Spleen (tissue), 11 donors: ENCODE measurements at regions not wholly inside any gene's neighbourhood (a gene's known extent, or its start where the extent isn't known, plus 50 kb on each side); places are given as distances from the start of the nearest gene placed in this dataset.

Source experiments
- DNase-seq: peaks from one replicate; pipeline ENCODE4 v3.0.0-alpha.2; 2020
- H3K27ac ChIP-seq, 8 donors: fragments of 200-600 bp; sonication (generic) in 7 of 8; 1 replicate in 4 of 8; 2 replicates in 4 of 8; pipeline versions ENCODE4 v1.5.0 to v1.8.0; 2016 to 2021; ENCODE audit warnings: inconsistent platforms in 4 of 8, mild to moderate bottlenecking in 4 of 8, moderate library complexity in 1 of 8
- H3K27me3 ChIP-seq, 7 donors: fragments of 200-600 bp; sonication (generic) in 6 of 7; replicated peaks in 1 of 7; 1 replicate in 4 of 7; 2 replicates in 3 of 7; pipeline versions ENCODE4 v1.5.0 to v1.8.0; 2016 to 2021; ENCODE audit warnings: inconsistent platforms in 3 of 7, mild to moderate bottlenecking in 1 of 7
- H3K36me3 ChIP-seq, 6 donors: fragments of 200-600 bp; sonication (generic) in 5 of 6; 1 replicate in 4 of 6; 2 replicates in 2 of 6; pipeline versions ENCODE4 v1.5.0 to v1.8.0; 2016 to 2021; ENCODE audit warnings: inconsistent platforms in 2 of 6
- H3K4me1 ChIP-seq, 6 donors: fragments of 200-600 bp; sonication (generic) in 5 of 6; 1 replicate in 3 of 6; 2 replicates in 3 of 6; pipeline versions ENCODE4 v1.5.0 to v1.8.0; 2016 to 2021; ENCODE audit warnings: inconsistent platforms in 3 of 6
- H3K4me3 ChIP-seq, 8 donors: fragments of 200-600 bp; sonication (generic) in 7 of 8; 1 replicate in 4 of 8; 2 replicates in 4 of 8; pipeline versions ENCODE4 v1.5.0 to v1.8.0; 2016 to 2021; ENCODE audit warnings: inconsistent platforms in 4 of 8, mild to moderate bottlenecking in 4 of 8, moderate library complexity in 2 of 8
- H3K9me3 ChIP-seq, 8 donors: fragments of 200-600 bp; sonication (generic) in 7 of 8; 1 replicate in 4 of 8; 2 replicates in 4 of 8; pipeline versions ENCODE4 v1.5.0 to v1.8.0; 2016 to 2021; ENCODE audit warnings: inconsistent platforms in 4 of 8
- POLR2A ChIP-seq, 3 donors: fragments of 450-650 bp; IDR thresholded peaks; one replicate each; pipeline ENCODE4 v1.5.1; 2017; ENCODE audit warnings: antibody characterized with exemption in 3 of 3, mild to moderate bottlenecking in 1 of 3
- POLR2AphosphoS5 ChIP-seq, 3 donors: sonication (generic); formaldehyde crosslinking; IDR thresholded peaks; one replicate each; pipeline ENCODE4 v1.5.1; 2017; ENCODE audit warnings: antibody characterized with exemption in 3 of 3
- WGBS, 5 donors: extraction: QIAGEN DNeasy Blood & Tissue Kit in 3 of 5; methylation state at CpG; one replicate each; pipeline versions ENCODE4 v1.1.5 to v1.1.7; 2013 to 2018; 5-methylcytosine and 5-hydroxymethylcytosine counted together
- intact Hi-C: fragments of 100-400 bp; cut with DNase I; formaldehyde crosslinking; loops from one replicate; pipeline ENCODE4 v1.15.0; 2023; ENCODE audit warnings: low total_unique reads
- TF ChIP-seq, protein P1 (sequence below), 11 experiments: fragments of 200-600 bp in 7 of 11; fragments of 450-650 bp in 4 of 11; sonication (generic) in 4 of 11; IDR thresholded peaks in 8 of 11; conservative IDR thresholded peaks in 3 of 11; 1 replicate in 7 of 11; 2 replicates in 4 of 11; pipeline versions ENCODE4 v1.4.0 to v1.8.0; 2016 to 2021; ENCODE audit warnings: antibody characterized with exemption in 11 of 11, inconsistent platforms in 4 of 11, mild to moderate bottlenecking in 1 of 11
- donor health status: healthy with polysubstance abuse.
- donor health status: DM: no; HTN: no; CAD: no; lungs with moderate emphysema.
- donor health status: DM: no; HTN: no; CAD: no.
- donor health status: Bipolar disorder and iron deficiency.
- donor health status: healthy.
- donor health status: DM: no; HTN: no; CAD: no.
- donor health status: DM: yes; HTN: yes; CAD: no.

DNA sequence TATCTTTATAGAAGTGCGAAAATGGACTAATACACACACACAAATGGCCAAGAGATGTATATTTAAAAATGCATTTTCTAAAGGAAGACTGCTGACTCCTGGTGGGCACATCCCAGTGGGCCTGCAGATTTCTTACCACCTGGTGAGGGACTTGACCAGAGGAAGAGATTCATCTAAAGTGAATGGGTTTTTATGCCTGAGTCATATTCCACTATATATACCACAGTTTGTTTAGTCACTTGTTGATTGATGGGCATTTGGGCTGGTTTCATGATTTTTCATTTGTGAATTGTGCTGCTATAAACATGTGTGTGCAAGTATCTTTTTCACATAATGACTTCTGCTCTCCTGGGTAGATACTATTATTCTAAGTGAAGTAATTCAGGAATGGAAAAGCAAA, 277.3 kb downstream of the SLC16A7 start:
- Histone ChIP-seq H3K9me3 (peaks cover 0 to 25% (median 2%) of the 10 kb centered on the region in 8 donors), H3K4me3 (no peak overlapping the region), H3K36me3 (no peaks in the 10 kb centered on the region), H3K4me1 (no peaks in the 10 kb centered on the region), H3K27me3 (no peaks in the 10 kb centered on the region), H3K27ac (no peak overlapping the region)
- no peak for TF ChIP-seq POLR2AphosphoS5 (IDR thresholded peaks at IDR 0.05)
- no peak for TF ChIP-seq POLR2A (IDR thresholded peaks at IDR 0.05)
- TF ChIP-seq, protein P1, sequence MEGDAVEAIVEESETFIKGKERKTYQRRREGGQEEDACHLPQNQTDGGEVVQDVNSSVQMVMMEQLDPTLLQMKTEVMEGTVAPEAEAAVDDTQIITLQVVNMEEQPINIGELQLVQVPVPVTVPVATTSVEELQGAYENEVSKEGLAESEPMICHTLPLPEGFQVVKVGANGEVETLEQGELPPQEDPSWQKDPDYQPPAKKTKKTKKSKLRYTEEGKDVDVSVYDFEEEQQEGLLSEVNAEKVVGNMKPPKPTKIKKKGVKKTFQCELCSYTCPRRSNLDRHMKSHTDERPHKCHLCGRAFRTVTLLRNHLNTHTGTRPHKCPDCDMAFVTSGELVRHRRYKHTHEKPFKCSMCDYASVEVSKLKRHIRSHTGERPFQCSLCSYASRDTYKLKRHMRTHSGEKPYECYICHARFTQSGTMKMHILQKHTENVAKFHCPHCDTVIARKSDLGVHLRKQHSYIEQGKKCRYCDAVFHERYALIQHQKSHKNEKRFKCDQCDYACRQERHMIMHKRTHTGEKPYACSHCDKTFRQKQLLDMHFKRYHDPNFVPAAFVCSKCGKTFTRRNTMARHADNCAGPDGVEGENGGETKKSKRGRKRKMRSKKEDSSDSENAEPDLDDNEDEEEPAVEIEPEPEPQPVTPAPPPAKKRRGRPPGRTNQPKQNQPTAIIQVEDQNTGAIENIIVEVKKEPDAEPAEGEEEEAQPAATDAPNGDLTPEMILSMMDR (IDR thresholded peaks at IDR 0.05 in 8 of 11, conservative IDR thresholded peaks at IDR 0.05 in 3 of 11), result no peak
- WGBS, 5 donors, result 78 to 95% (median 92%) methylated on average over 1 of the region's 1 CpG
- intact Hi-C loops, result no loop called here
- no peak for DNase-seq

DNA sequence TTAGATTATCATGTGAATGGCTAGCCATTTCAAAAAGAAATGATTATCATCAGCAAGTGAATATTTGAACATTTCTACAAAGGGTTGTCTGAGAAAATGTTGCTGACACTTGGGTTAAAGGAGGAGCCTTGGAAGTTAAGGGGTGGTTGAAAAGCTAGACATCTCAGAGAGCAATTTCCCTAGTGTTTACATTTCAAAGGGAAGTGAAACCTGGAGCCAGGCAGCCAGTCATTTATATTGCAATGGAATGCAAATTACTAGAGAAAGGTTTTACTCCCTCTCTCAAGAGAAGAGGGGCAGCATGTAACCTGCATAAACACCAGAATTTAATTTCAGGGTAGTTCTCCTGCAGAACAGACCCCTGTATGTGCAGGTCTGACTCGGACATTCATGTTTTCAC, 279.0 kb downstream of the SLC16A7 start:
- no peak overlapping the region for H3K4me3 ChIP-seq
- peaks cover 0 to 25% (median 2%) of the 10 kb centered on the region in 8 donors for H3K9me3 ChIP-seq
- intact Hi-C loops, result no loop called here
- TF ChIP-seq POLR2A (IDR thresholded peaks at IDR 0.05), result no peak
- TF ChIP-seq, protein P1 (IDR thresholded peaks at IDR 0.05 in 8 of 11, conservative IDR thresholded peaks at IDR 0.05 in 3 of 11), result no peak
- no peak for TF ChIP-seq POLR2AphosphoS5 (IDR thresholded peaks at IDR 0.05)
- no peaks in the 10 kb centered on the region for H3K36me3 ChIP-seq
- 53 to 81% (median 75%) methylated on average over 1 of the region's 1 CpG for WGBS, 5 donors
- H3K27ac ChIP-seq, result no peak overlapping the region
- no peak for DNase-seq
- no peaks in the 10 kb centered on the region for H3K27me3 ChIP-seq
- H3K4me1 ChIP-seq, result no peaks in the 10 kb centered on the region

DNA sequence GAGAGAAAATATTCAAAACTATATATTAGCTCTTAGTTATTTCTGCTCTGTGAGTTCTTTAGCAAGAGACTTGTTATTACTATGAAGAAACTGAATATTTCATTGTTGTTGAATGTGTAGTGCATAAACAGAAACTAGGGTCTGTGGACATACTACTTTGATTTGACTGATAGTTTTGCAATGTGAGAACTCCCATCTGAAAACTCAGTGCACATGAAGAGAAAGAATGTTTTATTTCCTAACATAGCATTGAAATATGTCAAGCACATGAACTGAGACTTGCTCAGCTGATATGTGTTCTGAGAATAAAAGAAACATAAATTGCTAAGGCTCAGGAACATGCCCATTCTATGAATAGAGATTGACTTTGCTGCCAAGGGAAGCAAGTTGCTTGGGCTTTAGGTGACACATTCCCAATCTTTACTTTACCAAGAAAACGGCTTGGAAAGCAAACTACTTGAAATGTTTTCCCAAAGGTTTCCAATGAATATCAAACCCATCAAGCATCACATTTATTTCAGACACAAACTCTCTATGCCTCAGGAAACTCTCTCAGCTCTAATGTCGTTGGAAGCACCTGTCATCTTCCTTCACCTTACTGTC, 290.4 kb downstream of the SLC16A7 start:
- H3K4me3 ChIP-seq, result no peak overlapping the region

DNA sequence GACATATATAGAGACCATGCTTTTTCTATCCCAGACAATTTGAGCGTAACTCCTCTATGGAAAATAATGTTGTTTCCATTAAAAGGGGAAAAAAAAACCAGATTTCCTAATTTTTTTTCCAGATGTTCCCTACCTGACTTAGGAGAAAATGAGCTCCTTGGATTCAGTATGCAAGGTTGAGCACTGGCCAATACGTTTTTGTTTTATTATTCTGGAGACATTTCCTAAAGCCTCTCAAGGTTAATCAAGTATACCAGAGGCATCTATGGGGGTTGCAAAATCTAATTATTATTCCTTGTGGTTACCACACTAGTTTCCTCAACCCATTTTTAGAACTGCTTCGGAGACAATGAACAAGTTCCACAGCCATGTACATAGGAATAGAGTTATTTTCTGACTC, 291.3 kb downstream of the SLC16A7 start:
- Histone ChIP-seq H3K4me3 (no peak overlapping the region), H3K9me3 (no peaks in the 10 kb centered on the region), H3K27ac (no peak overlapping the region), H3K36me3 (no peaks in the 10 kb centered on the region), H3K27me3 (no peaks in the 10 kb centered on the region), H3K4me1 (no peaks in the 10 kb centered on the region)
- intact Hi-C loops, result no loop called here
- TF ChIP-seq POLR2AphosphoS5 (IDR thresholded peaks at IDR 0.05) (no peak), POLR2A (IDR thresholded peaks at IDR 0.05) (no peak)
- TF ChIP-seq, protein P1 (IDR thresholded peaks at IDR 0.05 in 8 of 11, conservative IDR thresholded peaks at IDR 0.05 in 3 of 11), result no peak
- DNase-seq, result no peak
- 54 to 72% (median 67%) methylated on average over 3 of the region's 3 CpGs for WGBS, 5 donors

More for the DNA sequence above, 290.4 kb downstream of the SLC16A7 start:
- DNase-seq, result no peak
- Histone ChIP-seq H3K36me3 (no peaks in the 10 kb centered on the region), H3K4me1 (no peaks in the 10 kb centered on the region), H3K9me3 (no peaks in the 10 kb centered on the region), H3K27me3 (no peaks in the 10 kb centered on the region), H3K27ac (no peak overlapping the region)
- intact Hi-C loops, result no loop called here
- WGBS, 5 donors, result 60 to 89% (median 83%) methylated on average over 2 of the region's 2 CpGs
- TF ChIP-seq POLR2AphosphoS5 (IDR thresholded peaks at IDR 0.05) (no peak), POLR2A (IDR thresholded peaks at IDR 0.05) (no peak)
- TF ChIP-seq, protein P1 (IDR thresholded peaks at IDR 0.05 in 8 of 11, conservative IDR thresholded peaks at IDR 0.05 in 3 of 11), result no peak
